ENCODE measurements at regions not wholly inside any gene's neighbourhood (a gene's known extent, or its start where the extent isn't known, plus 50 kb on each side); places are given as distances from the start of the nearest gene placed in this dataset.

- FAIRE-seq (no peak), ATAC-seq (peak; percentile 5), DNase-seq (ENCODE audit: low read depth, low spot score) (no peak)
- ChIA-PET POLR2A (interaction anchor here (0.5 to 1.8 kb wide), 4 partner anchors 96 to 171 kb away, joined by 3 to 5 read pairs (median 4); no protein-coding TSS in a partner anchor), CTCF (interaction anchor here (0.6 to 3.3 kb wide), 4 partner anchors 61 to 137 kb away, joined by 3 to 16 read pairs (median 9); no protein-coding TSS in a partner anchor), SMC1A (ENCODE audit: uncharacterized antibody, unreplicated experiment) (interaction anchor here (0.8 to 2.5 kb wide), 10 partner anchors 21 to 137 kb away, joined by 3 to 14 read pairs (median 5); no protein-coding TSS in a partner anchor), RAD21 (ENCODE audit: unreplicated experiment) (interaction anchor here (0.7 to 2.3 kb wide), 8 partner anchors 10 to 171 kb away, joined by 3 to 10 read pairs (median 4); no protein-coding TSS in a partner anchor)
- TF ChIP-seq PKNOX1 (IDR thresholded peaks at IDR 0.05): peak; percentile 70
- TF ChIP-seq POLR2AphosphoS5 (IDR thresholded peaks at IDR 0.05; ENCODE audit: low read length): no peak
- H3K27me3 ChIP-seq (replicated peaks in 1 of 2; ENCODE audit: control insufficient read depth in 2 of 2, insufficient read depth in 2 of 2, low read length in 1 of 2): no peaks in the 10 kb centered on the region
- no peaks in the 10 kb centered on the region for H3K36me3 ChIP-seq (ENCODE audit: control insufficient read depth in 2 of 2, insufficient read depth in 2 of 2, low read length in 1 of 2)
- no peak overlapping the region; the same call in 1 of the 2 replicates for H2AFZ ChIP-seq (ENCODE audit: control insufficient read depth, low read depth, low read length)
- 49% methylated on average over 4 of the region's 4 CpGs for WGBS (ENCODE audit: insufficient coverage, insufficient replicate concordance, low lambda C conversion rate, missing lambda C conversion rate)
- in situ Hi-C loops (cut with MboI) (no loop called here), intact Hi-C loops (cut with micrococcal nuclease; ENCODE audit: unreplicated experiment) (loop anchor here (1.0 to 10.0 kb wide), 6 partner anchors 61 to 139 kb away; partner anchors contain the start of gene DLG1)
- no peaks in the 10 kb centered on the region; the same call in 1 of the 3 replicates for H3K9me3 ChIP-seq (replicated peaks; ENCODE audit: control insufficient read depth, insufficient read depth, low read length)
- H3K4me1 ChIP-seq (ENCODE audit: control insufficient read depth, insufficient read depth, low read length): peaks cover 30% of the 10 kb centered on the region
- H3K4me3 ChIP-seq: peak overlapping the region; percentile 44; the same call in 1 of the 2 replicates
- H4K20me1 ChIP-seq (ENCODE audit: control insufficient read depth, insufficient read depth): no peaks in the 10 kb centered on the region
- no peaks in the 10 kb centered on the region for H3K79me2 ChIP-seq (ENCODE audit: control insufficient read depth, insufficient read depth, low read length)
- peak overlapping the region; percentile 73 for H3K9ac ChIP-seq (ENCODE audit: control insufficient read depth, insufficient read depth, low read length)
- no TSS peak for BruUV-seq (replicated peaks)
- H3K4me2 ChIP-seq (ENCODE audit: control insufficient read depth, insufficient read depth): peak overlapping the region; percentile 85
- peak overlapping the region; percentile 89 for H3K27ac ChIP-seq (ENCODE audit: control insufficient read depth, insufficient read depth)
These were observed 95.3 kb upstream of the DLG1 start for GRCh38 chr3:197393711-197394110.

- FAIRE-seq (no peak), ATAC-seq (no peak), DNase-seq (ENCODE audit: low read depth, low spot score) (no peak)
- Histone ChIP-seq H3K4me1 (ENCODE audit: control insufficient read depth, insufficient read depth, low read length) (peaks cover 30% of the 10 kb centered on the region), H3K4me2 (ENCODE audit: control insufficient read depth, insufficient read depth) (peak overlapping the region; percentile 85; the same call in 1 of the 2 replicates), H4K20me1 (ENCODE audit: control insufficient read depth, insufficient read depth) (no peaks in the 10 kb centered on the region), H2AFZ (ENCODE audit: control insufficient read depth, low read depth, low read length) (no peak overlapping the region), H3K9me3 (replicated peaks; ENCODE audit: control insufficient read depth, insufficient read depth, low read length) (no peaks in the 10 kb centered on the region; the same call in 1 of the 3 replicates), H3K4me3 (no peak overlapping the region), H3K79me2 (ENCODE audit: control insufficient read depth, insufficient read depth, low read length) (no peaks in the 10 kb centered on the region), H3K27me3 (replicated peaks in 1 of 2; ENCODE audit: control insufficient read depth in 2 of 2, insufficient read depth in 2 of 2, low read length in 1 of 2) (no peaks in the 10 kb centered on the region), H3K9ac (ENCODE audit: control insufficient read depth, insufficient read depth, low read length) (no peak overlapping the region), H3K36me3 (ENCODE audit: control insufficient read depth in 2 of 2, insufficient read depth in 2 of 2, low read length in 1 of 2) (no peaks in the 10 kb centered on the region), H3K27ac (ENCODE audit: control insufficient read depth, insufficient read depth) (peak overlapping the region; percentile 89)
- no TSS peak for BruUV-seq (replicated peaks)
- in situ Hi-C loops (cut with MboI) (no loop called here), intact Hi-C loops (cut with micrococcal nuclease; ENCODE audit: unreplicated experiment) (loop anchor here (10.0 kb wide), 1 partner anchor 138 kb away; no protein-coding TSS in a partner anchor)
- ChIA-PET POLR2A (interaction anchor here (0.5 kb wide), 2 partner anchors 40 to 171 kb away, joined by 3 to 4 read pairs; no protein-coding TSS in a partner anchor), CTCF (interaction anchor here (1.1 to 3.3 kb wide), 3 partner anchors 61 to 135 kb away, joined by 4 to 16 read pairs (median 4); no protein-coding TSS in a partner anchor), RAD21 (ENCODE audit: unreplicated experiment) (interaction anchor here (2.3 kb wide), 1 partner anchor 99 kb away, joined by 8 read pairs; no protein-coding TSS in a partner anchor), SMC1A (ENCODE audit: uncharacterized antibody, unreplicated experiment) (interaction anchor here (1.3 kb wide), 1 partner anchor 94 kb away, joined by 3 read pairs; no protein-coding TSS in a partner anchor)
- WGBS (ENCODE audit: insufficient coverage, insufficient replicate concordance, low lambda C conversion rate, missing lambda C conversion rate): 71% methylated on average over 3 of the region's 3 CpGs
- TF ChIP-seq EP300 (IDR thresholded peaks at IDR 0.05; ENCODE audit: borderline replicate concordance in 1 of 2, control insufficient read depth in 1 of 2, low read depth in 2 of 2, low read length in 2 of 2): no peak
- TF ChIP-seq PAX8 (IDR thresholded peaks at IDR 0.05): no peak
- TF ChIP-seq ATF2 (IDR thresholded peaks at IDR 0.05; ENCODE audit: low read length): no peak
- no peak for TF ChIP-seq NRF1 (conservative IDR thresholded peaks at IDR 0.05; ENCODE audit: low read depth, low read length)
- TF ChIP-seq RCOR1 (conservative IDR thresholded peaks at IDR 0.05; ENCODE audit: low read depth, low read length): no peak
- TF ChIP-seq LARP7 (IDR thresholded peaks at IDR 0.05): no peak
- no peak for TF ChIP-seq JUND (IDR thresholded peaks at IDR 0.05; ENCODE audit: low read depth, low read length)
These were observed 94.5 kb upstream of the DLG1 start for GRCh38 chr3:197392961-197393360.

Data from GM12878 (cell line).